ENCODE measurements at regions not wholly inside any gene's neighbourhood (a gene's known extent, or its start where the extent isn't known, plus 50 kb on each side); places are given as distances from the start of the nearest gene placed in this dataset.
"Not testable (repeated sequence)": the region's sequence is repeated elsewhere in the genome, so short reads cannot be mapped to it uniquely, and the experiment has no call there.

GRCh38 chr6:126914801-126915200 lies 203.7 kb upstream of the RSPO3 start:
- DNase-seq: no peak

GRCh38 chr6:126919947-126920346 lies 198.5 kb upstream of the RSPO3 start:
- DNase-seq: no peak

GRCh38 chr6:126923807-126924206 lies 194.7 kb upstream of the RSPO3 start:
- DNase-seq: no peak

- DNase-seq: no peak
These were observed 191.5 kb upstream of the RSPO3 start for GRCh38 chr6:126926926-126927325.

GRCh38 chr6:126927841-126928240 lies 190.6 kb upstream of the RSPO3 start:
- DNase-seq: no peak

GRCh38 chr6:126937426-126937825 lies 181.0 kb upstream of the RSPO3 start:
- DNase-seq: no peak

- no peak for DNase-seq
These were observed 178.7 kb upstream of the RSPO3 start for GRCh38 chr6:126939784-126940183.

- no peak for DNase-seq
These were observed 176.7 kb upstream of the RSPO3 start for GRCh38 chr6:126941751-126942150.

GRCh38 chr6:126944512-126944911 lies 174.0 kb upstream of the RSPO3 start:
- no peak for DNase-seq

- no peak for DNase-seq
These were observed 173.3 kb upstream of the RSPO3 start for GRCh38 chr6:126945150-126945685.

GRCh38 chr6:126945812-126946360 lies 172.6 kb upstream of the RSPO3 start:
- DNase-seq: no peak

GRCh38 chr6:126947070-126947469 lies 171.4 kb upstream of the RSPO3 start:
- DNase-seq: no peak

GRCh38 chr6:126949786-126950185 lies 168.7 kb upstream of the RSPO3 start:
- DNase-seq: no peak

GRCh38 chr6:126955621-126956020 lies 162.8 kb upstream of the RSPO3 start:
- no peak for DNase-seq

GRCh38 chr6:126957721-126958120 lies 160.8 kb upstream of the RSPO3 start:
- DNase-seq: no peak

- DNase-seq: no peak
These were observed 158.7 kb upstream of the RSPO3 start for GRCh38 chr6:126959765-126960164.

GRCh38 chr6:126963077-126963809 lies 155.2 kb upstream of the RSPO3 start:
- no peak for DNase-seq

- DNase-seq: no peak
These were observed 151.0 kb upstream of the RSPO3 start for GRCh38 chr6:126967296-126968005.

GRCh38 chr6:126976253-126976797 lies 142.1 kb upstream of the RSPO3 start:
- no peak for DNase-seq

GRCh38 chr6:126983779-126984178 lies 134.7 kb upstream of the RSPO3 start:
- no peak for DNase-seq

GRCh38 chr6:126988125-126988524 lies 130.3 kb upstream of the RSPO3 start:
- not testable (repeated sequence) for DNase-seq

GRCh38 chr6:127000631-127001030 lies 117.8 kb upstream of the RSPO3 start:
- DNase-seq: no peak

GRCh38 chr6:127013865-127014264 lies 104.6 kb upstream of the RSPO3 start:
- no peak for DNase-seq

- no peak for DNase-seq
These were observed 102.6 kb upstream of the RSPO3 start for GRCh38 chr6:127015858-127016257.

All from KG1 (cell line).